WTC11 (cell line): ENCODE measurements at regions not wholly inside any gene's neighbourhood (a gene's known extent, or its start where the extent isn't known, plus 50 kb on each side); places are given as distances from the start of the nearest gene placed in this dataset.

ENCODE experiments used
- ATAC-seq: fragments of 200-7000 bp; cut with Tn5 transposase; 2 replicates; pipeline ENCODE4 v1.10.0; 2021; ENCODE audit warnings: mild to moderate bottlenecking, moderate library complexity
- CTCF ChIA-PET: fragments of 300-600 bp; sonication (Branson Sonifier 250); formaldehyde crosslinking; loops from one replicate; lab custom pipeline; 2021; ENCODE audit warnings: antibody characterized with exemption; lab: Charles Lee
- POLR2A ChIA-PET: fragments of 350-600 bp; sonication (Branson Sonifier 250); formaldehyde crosslinking; loops from one replicate; lab custom pipeline; 2021; ENCODE audit warnings: antibody characterized with exemption; lab: Charles Lee
- DNase-seq: peaks from one replicate; pipeline ENCODE4 v3.0.0; 2021; ENCODE audit warnings: low spot score
- H3K27ac Mint-ChIP-seq: 2 replicates; pipeline ENCODE4 v1.8.0; 2021; ENCODE audit warnings: mixed read lengths
- H3K27me3 Mint-ChIP-seq: 2 replicates; pipeline ENCODE4 v1.8.0; 2021; ENCODE audit warnings: low read depth, mild to moderate bottlenecking, moderate library complexity, mixed read lengths
- H3K36me3 Mint-ChIP-seq: 2 replicates; pipeline ENCODE4 v1.8.0; 2021; ENCODE audit warnings: mixed read lengths
- H3K4me1 Mint-ChIP-seq: 2 replicates; pipeline ENCODE4 v1.8.0; 2022; ENCODE audit warnings: mixed read lengths
- H3K4me3 Mint-ChIP-seq: 2 replicates; pipeline ENCODE4 v1.8.0; 2021; ENCODE audit warnings: mild to moderate bottlenecking, moderate library complexity, mixed read lengths
- H3K9me3 Mint-ChIP-seq: 2 replicates; pipeline ENCODE4 v1.8.0; 2021; ENCODE audit warnings: mixed read lengths
- CBFB ChIP-seq: sonication (generic); formaldehyde crosslinking; IDR thresholded peaks from 2 replicates; pipeline ENCODE4 v1.8.1; 2022; ENCODE audit warnings: mild to moderate bottlenecking, low read depth, missing genetic modification reagents
- CDX4 ChIP-seq: fragments of 250-450 bp; sonication (Bioruptor Pico); IDR thresholded peaks from 2 replicates; pipeline ENCODE4 v1.9.0; 2021; ENCODE audit warnings: moderate library complexity, mild to moderate bottlenecking, inconsistent platforms, borderline replicate concordance
- GABPB1 ChIP-seq: sonication (generic); formaldehyde crosslinking; IDR thresholded peaks from 2 replicates; pipeline ENCODE4 v1.8.1; 2023; ENCODE audit warnings: mild to moderate bottlenecking, missing genetic modification reagents
- IRF2 ChIP-seq: sonication (generic); formaldehyde crosslinking; IDR thresholded peaks from 2 replicates; pipeline ENCODE4 v1.8.0; 2022; ENCODE audit warnings: low read depth, missing genetic modification reagents, borderline replicate concordance
- NFATC4 ChIP-seq: fragments of 250-450 bp; sonication (Bioruptor Pico); IDR thresholded peaks from 2 replicates; pipeline ENCODE4 v1.9.0; 2021; ENCODE audit warnings: mild to moderate bottlenecking
- NFYB ChIP-seq: sonication (generic); formaldehyde crosslinking; conservative IDR thresholded peaks from 2 replicates; pipeline ENCODE4 v1.8.0; 2022; ENCODE audit warnings: low read depth, missing genetic modification reagents
- NR1H2 ChIP-seq: sonication (generic); formaldehyde crosslinking; IDR thresholded peaks from 2 replicates; pipeline ENCODE4 v1.9.0; 2021; ENCODE audit warnings: mild to moderate bottlenecking, moderate library complexity, missing genetic modification reagents
- NR3C1 ChIP-seq: sonication (generic); formaldehyde crosslinking; conservative IDR thresholded peaks from 2 replicates; pipeline ENCODE4 v1.8.1; 2023; ENCODE audit warnings: low read depth, mild to moderate bottlenecking, missing genetic modification reagents
- OVOL2 ChIP-seq: fragments of 250-450 bp; sonication (Bioruptor Pico); IDR thresholded peaks from 2 replicates; pipeline ENCODE4 v1.9.0; 2021; ENCODE audit warnings: mild to moderate bottlenecking, borderline replicate concordance
- PREB ChIP-seq: sonication (generic); formaldehyde crosslinking; IDR thresholded peaks from 2 replicates; pipeline ENCODE4 v1.8.1; 2022; ENCODE audit warnings: mild to moderate bottlenecking, missing genetic modification reagents, moderate library complexity, borderline replicate concordance
- PRRX2 ChIP-seq: fragments of 250-450 bp; sonication (Bioruptor Pico); IDR thresholded peaks from 2 replicates; pipeline ENCODE4 v1.8.0; 2021; ENCODE audit warnings: mild to moderate bottlenecking
- RORB ChIP-seq: fragments of 250-450 bp; sonication (Bioruptor Pico); IDR thresholded peaks from 2 replicates; pipeline ENCODE4 v1.9.0; 2021; ENCODE audit warnings: mild to moderate bottlenecking
- SMAD4 ChIP-seq: sonication (generic); formaldehyde crosslinking; IDR thresholded peaks from 2 replicates; pipeline ENCODE4 v1.8.0; 2022; ENCODE audit warnings: mild to moderate bottlenecking, missing genetic modification reagents
- STAT6 ChIP-seq: sonication (generic); formaldehyde crosslinking; conservative IDR thresholded peaks from 2 replicates; pipeline ENCODE4 v1.8.1; 2023; ENCODE audit warnings: mild to moderate bottlenecking, low read depth, missing genetic modification reagents, moderate library complexity
- TEAD4 ChIP-seq: sonication (generic); formaldehyde crosslinking; IDR thresholded peaks from 2 replicates; pipeline ENCODE4 v1.8.0; 2022; ENCODE audit warnings: mild to moderate bottlenecking, missing genetic modification reagents
- USF2 ChIP-seq: sonication (generic); formaldehyde crosslinking; IDR thresholded peaks from 2 replicates; pipeline ENCODE4 v1.8.1; 2023; ENCODE audit warnings: mild to moderate bottlenecking, missing genetic modification reagents, moderate library complexity
- ZMAT4 ChIP-seq: fragments of 250-450 bp; sonication (Bioruptor Pico); IDR thresholded peaks from 2 replicates; pipeline ENCODE4 v1.9.0; 2021; ENCODE audit warnings: mild to moderate bottlenecking
- ZNF317 ChIP-seq: sonication (generic); formaldehyde crosslinking; IDR thresholded peaks from 2 replicates; pipeline ENCODE4 v1.8.1; 2023; ENCODE audit warnings: low read depth, mild to moderate bottlenecking, moderate library complexity, missing genetic modification reagents, borderline replicate concordance
- ZNF425 ChIP-seq: fragments of 250-450 bp; sonication (Bioruptor Pico); conservative IDR thresholded peaks from 2 replicates; pipeline ENCODE4 v1.9.0; 2021; ENCODE audit warnings: mild to moderate bottlenecking
- ZNF512 ChIP-seq: sonication (generic); formaldehyde crosslinking; IDR thresholded peaks from 2 replicates; pipeline ENCODE4 v1.8.1; 2022; ENCODE audit warnings: missing genetic modification reagents, borderline replicate concordance
- ZSCAN18 ChIP-seq: fragments of 250-450 bp; sonication (Bioruptor Pico); IDR thresholded peaks from 2 replicates; pipeline ENCODE4 v2.1.2; 2022; ENCODE audit warnings: mild to moderate bottlenecking, moderate library complexity

GRCh38 chr3:124291008-124291407 is 299.1 kb upstream of the ROPN1 start:
- H3K4me1 Mint-ChIP-seq = peaks cover 5% of the 10 kb centered on the region
- CTCF ChIA-PET = no interaction called here
- peaks cover 7% of the 10 kb centered on the region for H3K9me3 Mint-ChIP-seq
- no peak for TF ChIP-seq PREB (CRISPR knock-in tag)
- TF ChIP-seq ZNF317 = no peak
- TF ChIP-seq GABPB1 = no peak
- TF ChIP-seq, all 79 proteins: peak for 0
- no peak for ATAC-seq
- no peak for DNase-seq
- Mint-ChIP-seq H3K36me3 (no peaks in the 10 kb centered on the region), H3K27ac (no peak overlapping the region), H3K4me3 (no peak overlapping the region), H3K27me3 (no peaks in the 10 kb centered on the region)
- POLR2A ChIA-PET = no interaction called here

GRCh38 chr3:124292329-124292728 is 300.4 kb upstream of the ROPN1 start:
- Mint-ChIP-seq H3K9me3 (peaks cover 7% of the 10 kb centered on the region), H3K36me3 (no peaks in the 10 kb centered on the region), H3K4me1 (peaks cover 5% of the 10 kb centered on the region), H3K4me3 (no peak overlapping the region), H3K27ac (no peak overlapping the region), H3K27me3 (no peaks in the 10 kb centered on the region)
- DNase-seq (no peak), ATAC-seq (no peak)
- ChIA-PET POLR2A (no interaction called here), CTCF (no interaction called here)
- no peak for TF ChIP-seq TEAD4
- TF ChIP-seq CBFB (CRISPR knock-in tag) = no peak
- TF ChIP-seq PRRX2 (CRISPR knock-in tag) = no peak
- TF ChIP-seq IRF2 (CRISPR knock-in tag) = no peak
- TF ChIP-seq CDX4 (CRISPR knock-in tag) = no peak
- TF ChIP-seq NFYB (CRISPR knock-in tag) = no peak
- TF ChIP-seq ZNF425 (CRISPR knock-in tag) = no peak
- TF ChIP-seq OVOL2 (CRISPR knock-in tag) = no peak
- TF ChIP-seq NR1H2 (CRISPR knock-in tag) = no peak

- Mint-ChIP-seq H3K9me3 (peaks cover 5% of the 10 kb centered on the region), H3K4me3 (no peak overlapping the region), H3K27me3 (no peaks in the 10 kb centered on the region), H3K27ac (no peak overlapping the region), H3K4me1 (peaks cover 7% of the 10 kb centered on the region), H3K36me3 (no peaks in the 10 kb centered on the region)
- ChIA-PET POLR2A (no interaction called here), CTCF (interaction anchor here (1.1 kb wide), 1 partner anchor 260 kb away, joined by 3 read pairs; the partner anchor contains the start of gene KALRN)
- DNase-seq (no peak), ATAC-seq (no peak)
- no peak for TF ChIP-seq CBFB (CRISPR knock-in tag)
- no peak for TF ChIP-seq NR3C1 (CRISPR knock-in tag)
- TF ChIP-seq ZNF512 (CRISPR knock-in tag) = no peak
- TF ChIP-seq STAT6 = no peak
- no peak for TF ChIP-seq NFATC4 (CRISPR knock-in tag)
- TF ChIP-seq RORB = no peak
- TF ChIP-seq SMAD4 (CRISPR knock-in tag) = no peak
- no peak for TF ChIP-seq ZSCAN18 (CRISPR knock-in tag)
- TF ChIP-seq USF2 (CRISPR knock-in tag) = no peak
- TF ChIP-seq ZMAT4 (CRISPR knock-in tag) = no peak
- no peak for TF ChIP-seq OVOL2 (CRISPR knock-in tag)
Measured at GRCh38 chr3:124293584-124293983, 301.7 kb upstream of the ROPN1 start.
